Small intestine (tissue), 7 donors: ENCODE measurements at regions not wholly inside any gene's neighbourhood (a gene's known extent, or its start where the extent isn't known, plus 50 kb on each side); places are given as distances from the start of the nearest gene placed in this dataset.

Source experiments
- DNase-seq, 2 donors: peaks; one replicate each; pipeline versions ENCODE4 v3.0.0 to v3.0.0-alpha.2; 2013
- FAIRE-seq: peaks from 2 replicates; lab custom pipeline; 2012; peaks lifted over from hg19 to GRCh38; lab: Jason Lieb, UNC
- H3K27ac ChIP-seq, 3 donors: one replicate each; pipeline ENCODE4 v1.5.1; 2013; ENCODE audit warnings: low read length in 2 of 3, mild to moderate bottlenecking in 2 of 3, control low read depth in 1 of 3, inconsistent platforms in 1 of 3, low read depth in 1 of 3, moderate library complexity in 1 of 3
- H3K27me3 ChIP-seq, 3 donors: one replicate each; pipeline ENCODE4 v1.6.1; 2013; ENCODE audit warnings: low read length in 3 of 3, inconsistent platforms in 1 of 3; ENCODE audit not compliant: control insufficient read depth in 3 of 3, insufficient read depth in 3 of 3
- H3K36me3 ChIP-seq, 3 donors: one replicate each; pipeline ENCODE4 v1.6.1; 2013; ENCODE audit warnings: low read length in 3 of 3, inconsistent platforms in 1 of 3, low read depth in 1 of 3, mild to moderate bottlenecking in 1 of 3, moderate library complexity in 1 of 3; ENCODE audit not compliant: control insufficient read depth in 3 of 3, insufficient read depth in 2 of 3
- H3K4me1 ChIP-seq, 3 donors: one replicate each; pipeline ENCODE4 v1.6.1; 2013; ENCODE audit warnings: low read length in 2 of 3, inconsistent platforms in 1 of 3, low read depth in 1 of 3, mild to moderate bottlenecking in 1 of 3, moderate library complexity in 1 of 3; ENCODE audit not compliant: control insufficient read depth in 3 of 3, insufficient read depth in 2 of 3
- H3K4me3 ChIP-seq, 3 donors: one replicate each; pipeline ENCODE4 v1.5.1; 2013; ENCODE audit warnings: low read length in 3 of 3, control low read depth in 1 of 3, inconsistent platforms in 1 of 3, low read depth in 1 of 3, mild to moderate bottlenecking in 1 of 3, moderate library complexity in 1 of 3
- H3K9me3 ChIP-seq, 2 donors: one replicate each; pipeline ENCODE4 v1.6.1; 2013; ENCODE audit warnings: low read depth in 1 of 2, low read length in 1 of 2; ENCODE audit not compliant: control insufficient read depth in 2 of 2, insufficient read depth in 1 of 2
- WGBS, 3 donors: extraction: QIAGEN DNeasy Blood & Tissue Kit; methylation state at CpG; one replicate each; pipeline ENCODE4 v1.1.7; 2013; 5-methylcytosine and 5-hydroxymethylcytosine counted together
- donor health status: healthy with polysubstance abuse.
- donor health status: control.
- donor health status: control.
- donor health status: Bipolar disorder and iron deficiency.
- donor health status: healthy.

DNA sequence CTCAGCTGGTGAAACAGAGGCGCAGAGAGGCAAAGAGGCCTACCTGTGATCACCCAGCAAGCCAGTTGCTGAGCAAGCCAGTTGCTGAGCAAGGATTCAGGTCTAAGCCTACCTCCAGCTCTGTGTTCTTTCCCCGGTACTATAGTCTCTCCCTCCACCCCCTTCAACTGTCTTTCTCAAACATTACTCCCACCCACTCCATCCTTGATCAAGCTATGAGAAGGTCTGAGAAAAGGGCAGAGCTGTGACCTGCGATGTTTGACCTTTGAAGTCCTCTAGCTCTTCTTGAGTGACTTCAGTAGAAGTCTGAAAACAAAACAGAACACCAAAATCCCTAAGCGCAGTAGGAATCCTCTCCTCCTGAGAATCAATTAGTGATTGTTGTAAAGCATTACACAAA is 665.2 kb upstream of the ID2 start:
- DNase-seq (no peak), FAIRE-seq (no peak)
- Histone ChIP-seq H3K27me3 (no peaks in the 10 kb centered on the region), H3K4me1 (no peaks in the 10 kb centered on the region), H3K27ac (no peak overlapping the region), H3K36me3 (no peaks in the 10 kb centered on the region), H3K9me3 (no peaks in the 10 kb centered on the region), H3K4me3 (no peak overlapping the region)
- 84 to 93% (median 93%) methylated on average over 4 of the region's 4 CpGs for WGBS, 3 donors

DNA sequence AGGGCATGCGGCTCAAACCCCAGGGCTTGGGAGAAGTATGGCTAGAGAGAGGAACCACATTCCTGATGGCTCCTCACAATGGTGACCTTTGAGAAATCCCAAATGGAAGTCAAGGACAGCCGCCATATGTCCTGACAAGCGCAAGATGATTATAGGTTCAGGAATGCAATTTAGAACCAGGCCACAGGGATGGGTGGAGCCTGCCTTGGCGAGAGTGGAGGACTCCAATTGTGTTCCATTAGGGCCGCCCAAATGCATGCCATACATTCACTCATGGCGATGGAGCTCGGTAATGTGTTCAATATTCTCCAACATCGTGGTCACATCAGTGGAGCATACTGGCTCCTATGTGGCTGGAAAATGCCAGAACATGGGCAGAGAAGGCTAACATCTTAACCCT is 662.9 kb upstream of the ID2 start:
- H3K27ac ChIP-seq = no peak overlapping the region
- WGBS, 3 donors = 91 to 96% (median 94%) methylated on average over 8 of the region's 8 CpGs
- H3K9me3 ChIP-seq = no peaks in the 10 kb centered on the region
- no peak for DNase-seq
- FAIRE-seq = no peak
- no peaks in the 10 kb centered on the region for H3K4me1 ChIP-seq
- no peak overlapping the region for H3K4me3 ChIP-seq
- no peaks in the 10 kb centered on the region for H3K36me3 ChIP-seq
- no peaks in the 10 kb centered on the region for H3K27me3 ChIP-seq

DNA sequence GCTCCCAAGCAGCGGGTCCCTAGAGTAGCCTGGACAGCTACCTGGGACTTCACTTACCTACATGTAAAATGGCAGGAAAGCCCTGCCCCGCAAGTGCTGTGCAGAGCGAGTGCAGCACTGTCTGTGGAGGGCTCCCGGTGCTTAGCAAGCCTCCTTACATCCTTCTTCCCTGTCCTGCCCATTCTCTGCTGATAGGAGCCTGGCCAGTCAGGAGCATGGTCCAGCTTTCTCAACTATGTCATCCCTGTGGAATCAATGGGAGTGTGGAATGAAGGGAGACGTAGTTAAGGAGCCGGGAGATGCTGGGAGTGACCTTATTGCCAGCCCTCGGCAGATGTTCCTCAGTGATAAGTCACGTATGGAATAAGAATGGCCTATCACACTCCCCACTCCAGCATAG is 661.9 kb upstream of the ID2 start:
- H3K9me3 ChIP-seq = no peaks in the 10 kb centered on the region
- FAIRE-seq = no peak
- 88 to 95% (median 91%) methylated on average over 8 of the region's 8 CpGs for WGBS, 3 donors
- no peak overlapping the region for H3K27ac ChIP-seq
- DNase-seq = no peak
- H3K27me3 ChIP-seq = no peaks in the 10 kb centered on the region
- H3K4me1 ChIP-seq = no peaks in the 10 kb centered on the region
- H3K36me3 ChIP-seq = no peaks in the 10 kb centered on the region
- H3K4me3 ChIP-seq = no peak overlapping the region

DNA sequence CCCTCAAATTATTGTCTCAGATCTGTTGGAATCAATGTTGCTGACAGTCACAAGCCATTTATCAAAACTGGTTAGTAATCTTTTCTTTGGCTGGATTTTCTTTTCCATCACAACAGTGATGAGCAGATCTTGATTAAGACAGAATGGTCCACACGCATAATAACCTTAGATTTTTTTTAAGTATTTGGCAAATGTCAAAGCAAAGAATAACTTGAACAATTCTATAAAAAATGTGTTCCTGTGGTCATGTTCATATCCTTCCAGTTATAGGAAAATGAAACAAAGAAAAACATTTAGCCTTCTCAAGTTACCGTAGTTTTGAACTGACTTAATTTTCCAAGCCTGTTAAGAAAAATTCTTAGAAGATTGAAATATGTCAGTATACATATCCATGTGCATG is 659.9 kb upstream of the ID2 start:
- H3K4me3 ChIP-seq = no peak overlapping the region
- H3K36me3 ChIP-seq = no peaks in the 10 kb centered on the region
- no peak overlapping the region for H3K27ac ChIP-seq
- no peaks in the 10 kb centered on the region for H3K9me3 ChIP-seq
- no peaks in the 10 kb centered on the region for H3K4me1 ChIP-seq
- no peak for DNase-seq
- FAIRE-seq = no peak
- H3K27me3 ChIP-seq = no peaks in the 10 kb centered on the region
- WGBS, 3 donors = 63 to 88% (median 83%) methylated on average over 2 of the region's 2 CpGs

DNA sequence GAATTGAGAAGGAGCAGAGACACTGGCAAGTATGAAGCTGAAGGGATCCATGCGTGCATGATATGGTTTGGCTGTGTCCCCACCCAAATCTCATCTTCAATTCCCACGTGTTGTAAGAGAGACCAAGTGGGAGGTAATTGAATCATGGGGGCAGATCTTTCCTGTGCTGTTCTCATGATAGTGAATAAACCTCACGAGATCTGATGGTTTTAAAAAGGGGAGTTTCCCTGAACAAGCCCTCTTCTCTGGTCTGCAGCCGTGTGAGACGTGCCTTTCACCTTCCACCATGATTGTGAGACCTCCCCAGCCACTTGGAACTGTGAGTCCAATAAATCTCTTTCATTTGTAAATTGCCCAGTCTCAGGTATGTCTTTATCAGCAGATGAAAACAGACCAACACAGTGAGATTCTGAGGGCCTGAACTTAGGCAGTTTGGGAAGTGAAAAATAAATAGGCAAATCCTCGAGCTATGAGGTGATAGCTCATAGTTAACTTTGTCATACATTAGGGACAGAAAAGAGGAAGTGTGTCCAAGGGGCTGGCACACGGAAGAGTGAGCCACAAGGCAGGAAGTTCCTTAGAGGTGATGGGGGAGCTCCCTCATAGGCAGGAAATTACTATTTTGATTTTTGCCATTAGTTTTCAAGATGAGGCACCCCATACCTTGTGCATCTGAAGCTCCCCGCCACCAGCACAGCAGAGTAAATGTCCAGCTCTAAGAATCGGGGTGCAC is 658.8 kb upstream of the ID2 start:
- FAIRE-seq (no peak), DNase-seq (no peak)
- Histone ChIP-seq H3K36me3 (no peaks in the 10 kb centered on the region), H3K4me3 (no peak overlapping the region), H3K27me3 (no peaks in the 10 kb centered on the region), H3K4me1 (no peaks in the 10 kb centered on the region), H3K27ac (no peak overlapping the region), H3K9me3 (no peaks in the 10 kb centered on the region)
- 60 to 71% (median 69%) methylated on average over 9 of the region's 9 CpGs for whole genome bisulfite sequencing, 3 donors

DNA sequence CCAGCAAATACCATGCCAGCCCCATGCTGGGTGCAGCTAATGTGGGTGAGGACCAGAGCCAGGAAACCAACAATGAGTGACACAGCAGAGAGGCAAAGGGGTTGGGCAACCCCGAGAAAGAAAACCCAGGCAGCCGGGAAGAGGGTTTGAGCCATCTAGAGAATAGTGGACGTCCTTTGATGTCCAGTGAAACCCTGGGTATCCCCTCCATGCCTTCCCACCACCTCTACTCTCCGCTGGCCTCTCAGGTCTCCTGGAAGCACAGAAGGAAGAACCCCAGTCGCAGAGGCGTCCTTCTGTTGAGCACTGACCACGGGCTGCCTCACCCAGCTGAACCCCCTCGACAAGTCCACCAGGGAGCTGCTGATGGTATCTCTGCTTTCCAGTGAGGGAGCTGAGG is 657.4 kb upstream of the ID2 start:
- no peaks in the 10 kb centered on the region for H3K27me3 ChIP-seq
- H3K4me3 ChIP-seq = no peak overlapping the region
- H3K4me1 ChIP-seq = no peaks in the 10 kb centered on the region
- H3K9me3 ChIP-seq = no peaks in the 10 kb centered on the region
- FAIRE-seq (no peak), DNase-seq (no peak)
- H3K36me3 ChIP-seq = no peaks in the 10 kb centered on the region
- WGBS, 3 donors = 87 to 92% (median 90%) methylated on average over 8 of the region's 8 CpGs
- no peak overlapping the region for H3K27ac ChIP-seq

DNA sequence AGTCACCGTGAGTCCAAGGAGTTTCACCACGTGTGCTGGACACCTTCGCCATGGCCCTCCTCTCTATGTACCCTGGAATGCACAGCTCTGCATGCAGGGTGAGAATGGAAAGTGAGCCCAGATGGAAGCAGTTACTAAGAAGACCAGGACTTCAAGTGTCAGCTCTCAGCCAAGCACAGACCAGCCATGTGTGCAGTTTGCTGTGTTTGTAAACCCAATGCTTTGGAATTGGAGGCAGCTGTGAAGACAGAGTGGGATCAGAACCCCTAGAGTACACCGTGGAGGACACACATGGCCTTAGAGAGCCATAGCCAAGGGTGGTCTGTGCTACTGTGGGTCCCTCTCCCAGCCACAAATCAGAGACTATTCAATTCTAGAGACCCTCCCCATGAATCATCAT is 655.5 kb upstream of the ID2 start:
- Histone ChIP-seq H3K27me3 (no peaks in the 10 kb centered on the region), H3K4me3 (no peak overlapping the region), H3K27ac (no peak overlapping the region), H3K9me3 (no peaks in the 10 kb centered on the region), H3K4me1 (no peaks in the 10 kb centered on the region), H3K36me3 (no peaks in the 10 kb centered on the region)
- FAIRE-seq (no peak), DNase-seq (no peak)
- 84 to 89% (median 87%) methylated on average over 4 of the region's 4 CpGs for WGBS, 3 donors

DNA sequence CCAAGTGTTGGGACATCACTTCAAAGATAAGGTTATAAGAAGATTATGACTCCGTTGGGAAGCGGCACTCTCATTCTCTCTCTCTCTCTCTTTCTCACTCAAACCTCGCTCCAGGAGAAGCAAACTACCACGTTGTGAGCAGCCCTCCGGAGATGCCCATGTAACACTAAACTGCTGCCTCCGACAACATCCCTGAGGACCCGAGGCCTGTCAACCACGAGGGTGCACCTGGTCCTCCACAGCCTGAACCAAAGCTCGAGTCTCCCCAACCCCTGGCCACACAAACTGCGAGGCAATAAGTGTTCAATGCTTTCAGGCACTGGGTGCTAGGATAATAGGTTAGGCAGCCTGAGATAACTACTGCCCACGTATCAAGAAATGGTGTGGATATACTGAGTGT is 654.5 kb upstream of the ID2 start:
- FAIRE-seq = no peak
- no peaks in the 10 kb centered on the region for H3K36me3 ChIP-seq
- H3K4me3 ChIP-seq = no peak overlapping the region
- H3K27me3 ChIP-seq = no peaks in the 10 kb centered on the region
- no peaks in the 10 kb centered on the region for H3K9me3 ChIP-seq
- 89 to 91% (median 90%) methylated on average over 11 of the region's 11 CpGs for WGBS, 3 donors
- H3K4me1 ChIP-seq = no peaks in the 10 kb centered on the region
- DNase-seq = no peak
- no peak overlapping the region for H3K27ac ChIP-seq

DNA sequence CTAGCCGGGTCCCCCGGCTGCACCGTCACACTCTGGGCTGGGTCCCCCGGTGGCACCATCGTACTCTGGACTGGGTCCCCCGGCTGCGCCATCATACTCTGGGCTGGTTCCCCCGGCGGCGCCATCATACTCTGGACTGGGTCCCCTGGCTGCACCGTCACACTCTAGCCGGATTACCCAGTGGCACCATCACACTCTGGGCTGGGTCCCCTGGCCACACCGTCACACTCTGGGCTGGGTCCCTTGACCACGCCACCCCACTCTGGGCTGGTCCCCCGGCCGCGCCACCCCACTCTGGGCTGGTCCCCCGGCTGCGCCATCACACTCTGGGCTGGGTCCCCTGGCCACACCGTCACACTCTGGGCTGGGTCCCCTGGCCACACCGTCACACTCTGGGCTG is 653.8 kb upstream of the ID2 start:
- no peak overlapping the region for H3K4me3 ChIP-seq
- FAIRE-seq (no peak), DNase-seq (no peak)
- H3K4me1 ChIP-seq = no peaks in the 10 kb centered on the region
- H3K36me3 ChIP-seq = no peaks in the 10 kb centered on the region
- no peak overlapping the region for H3K27ac ChIP-seq
- 84 to 94% (median 92%) methylated on average over 21 of the region's 21 CpGs for WGBS, 3 donors
- no peaks in the 10 kb centered on the region for H3K27me3 ChIP-seq
- no peaks in the 10 kb centered on the region for H3K9me3 ChIP-seq
